ENCODE measurements at regions not wholly inside any gene's neighbourhood (a gene's known extent, or its start where the extent isn't known, plus 50 kb on each side); places are given as distances from the start of the nearest gene placed in this dataset.
"Not testable (repeated sequence)": the region's sequence is repeated elsewhere in the genome, so short reads cannot be mapped to it uniquely, and the experiment has no call there.

DNA sequence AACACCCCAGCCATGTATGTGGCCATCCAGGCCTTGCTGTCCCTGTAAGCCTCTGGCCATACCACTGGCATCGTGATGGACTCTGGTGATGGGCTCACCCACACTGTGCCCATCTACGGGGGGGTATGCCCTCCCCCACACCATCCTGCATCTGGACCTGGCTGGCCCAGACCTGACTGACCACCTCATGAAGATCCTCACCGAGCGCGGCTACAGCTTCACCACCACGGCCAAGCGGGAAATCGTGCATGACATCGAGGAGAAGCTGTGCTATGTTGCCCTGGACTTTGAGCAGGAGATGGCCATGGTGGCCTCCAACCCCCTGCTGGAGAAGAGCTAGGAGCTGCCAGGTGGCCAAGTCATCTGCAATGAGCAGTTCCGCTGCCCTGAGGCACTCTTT lies 80.4 kb upstream of the ZCCHC2 start:
- DNase-seq (ENCODE audit: low spot score): no peak

DNA sequence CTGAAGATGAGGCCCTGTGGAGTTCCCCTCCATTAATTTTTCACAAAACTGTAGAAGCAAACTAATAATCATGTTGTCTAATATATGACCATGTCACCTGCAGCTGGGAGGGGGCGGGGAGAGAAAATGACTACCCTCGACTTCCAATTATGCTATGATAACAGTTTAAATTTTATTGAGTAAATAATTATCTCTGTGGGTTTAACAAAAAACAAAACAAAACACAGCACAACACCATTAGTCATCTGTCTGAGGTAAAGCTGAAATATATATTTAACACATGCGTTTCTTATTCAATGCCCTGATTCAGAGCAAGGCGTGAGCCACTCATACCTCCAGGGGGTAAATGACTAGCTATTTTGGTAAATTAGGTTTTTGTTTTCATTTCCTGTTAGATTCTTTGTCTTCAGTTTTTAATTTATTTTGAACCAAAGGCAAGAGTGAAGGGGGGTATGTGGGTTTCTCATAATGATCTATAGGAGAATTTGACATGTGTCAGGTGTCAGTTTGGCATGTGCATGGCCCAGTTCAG lies 77.4 kb upstream of the ZCCHC2 start:
- no peak for DNase-seq (ENCODE audit: low spot score)

DNA sequence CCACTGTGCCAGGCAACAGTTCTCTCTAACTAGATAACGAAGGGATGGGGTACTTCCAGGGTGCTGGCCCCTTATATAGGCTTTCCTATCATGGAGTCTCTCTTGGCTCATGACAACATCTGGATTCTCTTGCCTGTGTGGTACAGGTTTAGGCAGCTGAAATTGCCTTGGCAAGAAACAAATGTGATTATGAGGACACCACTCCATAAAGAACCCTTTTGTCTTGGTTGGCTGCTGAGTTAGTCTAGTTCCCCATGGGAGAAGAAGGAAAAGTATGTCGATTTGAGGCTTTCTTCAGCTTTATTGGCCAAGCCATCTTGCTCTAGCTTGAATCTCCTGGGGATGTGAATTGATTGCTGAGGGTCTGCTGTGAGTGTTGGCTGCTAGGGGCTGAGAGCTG lies 76.3 kb upstream of the ZCCHC2 start:
- no peak for DNase-seq (ENCODE audit: low spot score)

DNA sequence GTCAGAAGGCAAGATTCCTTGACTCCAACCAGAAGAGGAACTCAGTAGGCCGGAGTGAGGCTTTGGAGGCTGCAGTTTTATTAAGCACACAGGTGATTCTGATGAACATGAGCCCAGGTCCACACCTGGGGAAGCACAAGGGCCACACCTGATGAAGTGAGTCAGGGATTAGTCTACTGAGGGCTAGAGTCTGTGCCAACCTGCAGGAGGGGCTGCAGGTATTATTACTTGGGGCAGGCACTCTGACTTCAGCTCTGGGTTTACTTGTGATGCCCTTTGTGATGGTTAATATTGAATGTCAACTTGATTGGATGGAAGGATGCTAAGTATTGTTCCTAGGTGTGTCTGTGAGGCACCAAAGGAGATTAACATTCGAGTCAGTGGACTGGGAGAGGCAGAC lies 75.2 kb upstream of the ZCCHC2 start:
- no peak for DNase-seq (ENCODE audit: low spot score)

DNA sequence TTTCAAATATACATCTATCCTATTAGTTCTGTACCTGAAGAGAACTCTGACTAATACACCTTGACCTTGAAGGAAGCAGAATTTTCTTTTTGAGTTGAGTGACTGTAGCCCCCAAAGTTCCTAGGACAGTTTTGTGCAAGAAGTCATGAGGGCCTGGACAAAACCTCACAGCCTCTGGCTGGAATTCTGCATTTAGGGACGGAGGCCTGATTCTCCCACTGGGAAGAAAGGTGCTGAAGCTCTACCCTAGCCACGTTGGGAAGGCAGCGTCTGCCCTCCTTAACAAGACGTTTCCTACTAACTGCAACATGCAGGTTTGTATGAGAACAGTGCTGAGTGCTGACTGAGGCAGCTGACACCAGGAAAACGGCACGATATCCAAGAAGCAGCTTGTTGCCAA lies 74.4 kb upstream of the ZCCHC2 start:
- DNase-seq (ENCODE audit: low spot score): no peak

DNA sequence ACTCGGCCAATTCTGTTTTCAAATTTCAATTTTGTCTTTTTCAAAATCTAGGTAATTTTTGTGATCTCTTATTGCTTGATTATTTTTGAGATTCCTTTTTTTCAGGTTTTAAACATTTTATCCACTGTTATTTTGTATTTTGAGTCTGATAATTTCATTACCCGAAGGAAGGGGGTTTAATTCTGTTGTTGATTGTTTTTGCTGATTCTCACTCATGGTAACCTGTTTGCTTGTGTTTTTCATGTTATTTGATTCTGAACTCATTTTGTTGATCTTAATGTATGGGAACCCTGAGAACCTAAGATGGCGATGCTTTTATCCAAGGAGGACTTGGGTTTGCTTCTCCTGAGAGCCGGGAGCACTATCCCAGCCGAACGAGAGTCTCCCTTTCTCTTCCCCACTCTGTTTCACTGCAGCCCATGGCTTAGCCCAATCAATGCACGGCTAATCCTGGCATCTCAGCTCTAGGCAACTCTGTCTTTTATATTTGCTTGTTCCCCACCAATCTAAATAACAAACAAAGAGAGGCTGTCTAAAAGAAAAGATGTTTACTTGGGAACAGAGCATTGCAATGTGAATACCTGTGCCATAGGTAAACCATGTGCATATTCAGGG lies 73.2 kb upstream of the ZCCHC2 start:
- DNase-seq (ENCODE audit: low spot score): no peak

DNA sequence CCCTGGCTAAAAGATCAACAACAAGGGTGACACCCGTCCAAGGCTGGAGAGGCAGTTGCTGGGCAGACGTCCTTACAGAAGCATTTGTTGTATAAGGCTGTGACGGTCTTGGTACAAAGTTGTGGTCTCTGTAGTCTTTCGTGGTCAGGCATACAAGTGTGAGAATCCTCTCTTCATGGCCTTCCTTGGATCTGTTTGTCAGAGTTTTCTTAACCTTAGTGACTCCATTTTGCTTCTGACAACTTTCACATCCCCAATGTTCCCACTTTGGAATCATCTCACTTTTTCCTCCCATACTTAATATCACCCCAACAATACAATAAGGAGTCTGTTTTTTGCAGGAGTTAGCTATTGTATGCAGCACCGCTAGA lies 72.7 kb upstream of the ZCCHC2 start:
- no peak for DNase-seq (ENCODE audit: low spot score)

DNA sequence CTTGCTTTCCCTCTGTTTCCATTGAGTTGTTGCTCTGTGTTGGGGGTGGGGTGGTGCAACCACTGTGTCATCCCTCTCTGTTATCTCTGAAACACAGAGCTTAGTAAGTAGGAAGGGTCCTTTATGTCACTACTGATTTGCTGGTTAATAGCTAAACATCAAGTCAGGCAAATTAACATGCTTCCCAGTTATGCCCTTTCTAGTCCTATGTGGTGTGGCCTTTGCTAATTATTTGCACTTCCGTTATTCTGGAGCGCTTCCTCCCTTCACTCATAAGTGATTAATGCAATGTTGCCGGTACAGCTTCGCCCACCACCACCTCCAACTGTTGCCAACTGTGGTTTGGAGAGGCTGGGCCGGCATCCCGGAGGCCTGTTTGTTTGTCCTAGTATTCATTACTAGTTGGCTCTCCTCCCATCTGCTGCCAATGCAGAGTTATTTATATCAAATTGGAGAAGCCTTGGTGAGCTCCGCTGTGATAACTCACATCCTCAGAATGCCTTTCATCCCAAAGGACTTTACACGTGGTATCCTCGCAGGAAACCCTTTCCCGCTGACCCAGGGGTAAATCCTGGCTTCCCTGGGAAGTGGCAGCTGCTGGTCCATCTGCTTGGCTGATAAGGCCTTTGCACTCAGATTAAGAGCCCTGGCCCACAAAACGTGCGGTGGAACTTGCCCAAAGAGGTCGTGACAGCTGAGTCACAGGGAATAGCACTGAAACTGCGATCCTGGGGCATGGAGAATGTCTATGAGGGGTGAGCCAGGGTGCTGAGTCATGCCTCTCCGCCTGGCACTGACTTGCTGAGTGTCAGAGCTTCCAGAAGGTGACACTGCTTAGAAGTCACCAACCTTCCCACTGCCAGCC lies 72.0 kb upstream of the ZCCHC2 start:
- peak; percentile 85 for DNase-seq (ENCODE audit: low spot score)

DNA sequence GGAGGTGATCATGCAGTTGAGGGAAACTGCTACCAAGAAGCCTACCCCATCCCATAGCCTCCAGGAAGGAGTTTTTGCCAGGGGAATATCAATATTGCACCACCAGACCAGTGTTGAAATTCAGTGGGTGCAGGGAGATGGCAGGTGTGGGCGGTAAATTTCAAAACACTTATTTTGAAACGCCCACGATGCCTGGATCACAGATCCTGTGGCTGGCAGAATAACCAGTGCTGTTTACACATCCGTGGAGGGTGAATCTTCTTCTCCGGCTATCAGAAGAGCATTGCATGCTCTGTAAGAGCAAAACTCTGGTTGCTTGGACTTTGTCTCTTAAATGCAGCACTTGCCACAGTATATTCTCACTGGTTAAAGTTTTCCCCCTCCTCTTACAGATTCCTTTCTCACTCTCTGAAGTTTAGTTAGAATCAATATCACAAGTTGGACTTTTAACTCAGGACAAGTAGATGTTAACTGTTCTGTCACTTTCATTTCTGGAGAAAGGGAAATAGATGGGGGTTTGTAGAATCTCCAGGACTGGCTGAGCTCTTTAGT lies 70.5 kb upstream of the ZCCHC2 start:
- DNase-seq (ENCODE audit: low spot score): no peak

DNA sequence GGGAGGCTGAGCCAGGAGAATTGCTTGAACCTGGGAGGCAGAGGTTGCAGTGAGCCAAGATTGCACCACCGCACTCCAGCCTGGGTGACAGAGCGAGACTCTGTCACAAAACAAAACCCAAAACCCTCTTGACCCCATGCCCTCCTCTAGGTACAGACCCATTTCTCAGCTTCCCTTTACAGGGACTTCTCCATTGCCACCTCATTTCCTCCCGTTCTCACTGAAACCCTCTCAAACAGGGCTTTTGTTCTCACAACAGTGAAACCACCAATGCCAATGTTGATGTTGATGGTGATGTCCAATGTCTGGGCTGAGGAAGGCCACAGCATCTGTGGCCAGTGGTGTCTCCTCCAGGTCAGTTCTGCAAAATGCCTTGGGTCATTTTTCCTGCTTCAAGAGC lies 69.0 kb upstream of the ZCCHC2 start:
- DNase-seq (ENCODE audit: low spot score): no peak

DNA sequence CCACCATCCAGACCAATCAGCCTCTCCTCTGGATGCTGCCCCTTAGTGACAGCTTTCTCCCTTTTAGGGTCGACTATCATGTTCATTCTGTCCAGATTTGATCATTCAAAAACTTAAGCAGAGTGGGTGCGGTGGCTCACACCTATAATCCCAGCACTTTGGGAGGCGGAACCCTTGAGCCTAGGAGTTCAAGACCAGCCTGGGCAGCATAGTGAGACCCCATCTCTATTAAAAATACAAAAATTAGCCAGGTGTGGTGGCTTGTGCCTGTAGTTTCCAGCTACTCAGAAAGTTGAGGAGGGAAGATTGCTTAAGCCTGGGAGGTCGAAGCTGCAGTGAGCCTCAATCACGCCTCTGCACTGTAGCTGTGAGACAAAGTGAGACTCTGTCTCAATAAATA lies 68.3 kb upstream of the ZCCHC2 start:
- no peak for DNase-seq (ENCODE audit: low spot score)

DNA sequence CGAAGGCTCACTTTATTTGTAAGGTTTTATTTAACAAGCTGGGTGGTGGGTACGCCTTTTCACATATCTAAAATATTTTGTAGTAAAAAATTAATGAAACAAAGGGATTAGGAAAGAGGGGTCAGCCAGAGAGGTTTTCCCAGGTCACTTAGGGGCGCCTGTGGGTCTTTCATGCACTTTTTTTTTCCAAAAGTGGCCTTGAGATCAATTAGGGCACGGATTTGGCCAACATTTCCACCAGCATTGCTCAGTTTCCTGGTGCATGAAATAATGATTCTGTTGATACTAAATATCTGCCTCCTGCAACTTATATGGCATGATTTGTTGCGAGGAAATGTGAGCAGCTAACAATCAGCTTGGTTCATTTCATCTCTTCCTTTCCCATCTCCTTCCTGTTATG lies 67.6 kb upstream of the ZCCHC2 start:
- DNase-seq (ENCODE audit: low spot score): no peak

DNA sequence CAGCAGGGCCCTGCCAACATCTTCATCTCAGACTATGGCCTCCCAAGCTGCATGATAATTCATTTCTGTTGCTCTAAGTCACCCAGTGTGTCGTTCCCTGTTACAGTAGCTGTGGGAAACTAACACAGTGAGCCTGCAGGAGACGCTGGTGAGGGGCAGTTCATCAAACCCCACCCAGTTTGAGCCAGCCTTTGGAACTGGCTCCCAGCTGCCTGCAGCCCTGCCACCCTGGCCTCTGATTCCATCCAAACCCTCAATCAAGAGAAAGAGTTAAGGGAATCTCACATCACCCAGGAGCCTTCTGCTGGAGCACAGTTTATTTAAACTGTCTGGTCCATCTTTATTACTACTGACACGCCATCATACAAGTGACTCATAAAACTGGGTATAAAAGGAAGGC lies 64.9 kb upstream of the ZCCHC2 start:
- no peak for DNase-seq (ENCODE audit: low spot score)

DNA sequence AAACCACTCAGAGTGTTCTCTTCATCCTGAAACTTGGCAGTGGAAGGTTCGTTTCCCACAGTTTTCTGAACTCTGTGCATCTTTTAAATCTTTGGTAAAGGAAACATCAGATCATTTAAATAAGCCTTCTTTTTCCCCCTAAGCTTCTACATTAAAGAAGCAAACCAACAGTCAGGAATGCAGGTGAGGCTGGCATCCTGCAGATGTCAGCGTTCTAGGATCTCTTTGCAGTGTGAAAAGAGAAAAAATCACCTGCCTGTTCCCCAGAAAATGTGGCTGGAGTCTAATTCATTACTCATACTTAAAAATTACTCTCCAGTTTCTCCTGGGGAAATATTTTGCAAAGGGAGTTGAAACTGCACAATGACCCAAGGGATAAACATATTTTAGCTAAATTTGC lies 64.5 kb upstream of the ZCCHC2 start:
- no peak for DNase-seq (ENCODE audit: low spot score)

DNA sequence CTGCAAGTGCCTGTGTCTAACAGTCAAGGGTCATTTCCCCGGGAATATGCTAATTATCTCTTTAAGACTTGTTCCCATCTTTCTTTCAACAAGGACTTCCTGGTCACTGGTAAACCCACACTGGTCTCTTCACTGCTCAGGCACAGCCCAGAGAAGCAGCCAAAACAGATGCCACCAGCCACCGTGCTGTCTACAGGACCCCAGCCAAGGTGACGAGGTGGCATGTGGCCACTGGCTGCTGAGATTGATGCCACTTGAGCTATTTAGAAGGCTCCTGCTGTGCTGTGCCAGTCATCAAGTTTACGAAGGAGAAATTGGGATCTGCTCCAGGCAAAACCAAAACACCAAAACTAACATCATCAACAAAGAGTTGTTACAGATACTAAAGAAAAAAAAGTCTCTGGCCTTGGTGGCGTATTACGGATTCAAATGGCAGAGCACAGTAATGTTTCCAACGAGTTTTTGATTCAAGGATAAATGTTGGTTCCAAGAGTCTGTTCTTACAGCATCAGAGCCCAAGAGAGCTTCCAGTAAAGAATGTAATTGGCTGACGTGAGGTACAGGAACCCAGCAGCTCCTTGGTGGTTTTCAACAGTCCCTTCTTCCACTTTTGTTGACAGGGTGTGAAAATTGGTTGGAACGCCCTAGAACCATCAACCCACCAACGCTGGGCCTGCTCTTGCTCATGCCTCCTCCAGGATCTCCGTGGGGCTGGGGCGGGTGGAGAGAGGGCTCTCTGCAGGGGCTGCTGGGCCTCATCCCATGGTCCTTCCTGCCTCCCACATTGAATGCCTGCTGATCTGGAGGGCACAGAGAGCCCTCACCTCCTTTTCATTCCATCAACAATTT lies 63.7 kb upstream of the ZCCHC2 start:
- no peak for DNase-seq (ENCODE audit: low spot score)

DNA sequence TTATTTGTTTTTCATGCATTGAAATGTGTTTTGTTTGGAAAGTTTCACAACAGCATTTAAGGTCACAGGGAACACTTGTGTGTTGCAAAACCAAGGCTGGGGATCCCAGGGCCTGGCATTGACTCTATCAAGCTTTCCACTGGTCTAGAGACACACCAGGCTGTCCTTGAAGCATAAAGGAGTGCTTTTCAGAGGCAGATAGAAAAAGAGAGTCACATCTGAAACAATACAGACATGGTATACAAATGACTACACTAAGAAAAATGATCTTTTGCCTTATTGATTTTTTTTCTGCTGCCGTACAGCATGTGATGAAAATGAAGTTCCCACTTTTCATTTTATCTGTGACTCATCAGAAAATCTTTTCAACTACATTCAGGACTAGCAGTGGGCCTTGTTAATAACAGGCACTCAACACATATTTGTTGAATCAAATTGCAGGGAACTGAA lies 61.9 kb upstream of the ZCCHC2 start:
- DNase-seq (ENCODE audit: low spot score): no peak

DNA sequence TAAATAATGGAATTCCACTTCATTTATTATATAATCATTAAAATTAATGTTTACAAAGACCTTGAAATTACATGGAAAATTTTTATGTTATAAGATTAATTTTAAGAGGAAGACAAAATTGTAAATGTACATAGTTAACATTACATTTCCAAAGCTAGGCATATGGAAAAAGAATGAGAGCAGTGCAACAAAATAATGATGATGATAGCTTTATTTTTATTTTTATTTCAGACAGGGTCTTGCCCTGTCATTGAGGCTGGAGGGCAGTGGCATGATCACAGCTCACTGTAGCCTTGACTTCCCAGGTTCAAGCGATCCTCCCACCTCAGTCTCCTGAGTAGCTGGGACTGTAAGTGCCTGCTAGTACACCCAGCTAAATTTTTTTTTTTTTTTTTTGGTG lies 61.2 kb upstream of the ZCCHC2 start:
- DNase-seq (ENCODE audit: low spot score): no peak

DNA sequence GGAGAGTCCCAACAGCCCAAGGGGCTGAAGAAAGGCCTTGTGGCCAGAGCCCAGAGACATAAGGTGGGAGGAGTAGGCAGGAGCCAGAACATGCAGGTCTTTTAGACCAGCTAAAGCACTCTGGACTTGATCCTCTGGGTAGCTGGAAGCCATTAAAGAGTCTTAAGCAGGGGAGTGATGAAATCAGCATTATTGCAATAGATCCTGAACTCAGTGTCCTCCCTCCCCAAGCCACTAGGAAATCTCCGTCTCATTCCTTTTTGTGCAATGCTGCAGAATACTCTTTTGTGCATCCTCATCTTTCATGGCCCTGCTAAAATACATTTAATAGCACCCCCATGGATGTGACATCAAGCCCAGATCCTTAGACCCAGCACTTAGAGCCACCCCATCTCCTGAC lies 58.6 kb upstream of the ZCCHC2 start:
- no peak for DNase-seq (ENCODE audit: low spot score)

DNA sequence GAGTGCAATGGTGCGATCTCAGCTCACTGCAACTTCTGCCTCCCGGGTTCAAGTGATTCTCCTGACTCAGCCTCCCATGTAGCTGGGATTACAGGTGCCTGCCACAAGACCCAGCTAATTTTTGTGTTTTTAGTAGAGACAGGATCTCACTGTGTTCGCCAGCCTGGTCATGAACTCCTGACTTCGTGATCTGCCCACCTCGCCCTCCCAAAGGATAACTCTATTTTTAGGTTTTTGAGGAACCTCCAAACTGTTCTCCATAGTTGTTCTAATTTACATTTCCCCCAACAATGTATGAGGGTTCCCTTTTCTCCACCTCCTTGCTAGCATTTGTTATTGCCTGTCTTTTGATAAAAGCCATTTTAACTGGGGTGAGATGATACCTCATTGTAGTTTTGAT lies 53.7 kb upstream of the ZCCHC2 start:
- not testable (repeated sequence) for DNase-seq (ENCODE audit: low spot score)
